ENCODE measurements at regions not wholly inside any gene's neighbourhood (a gene's known extent, or its start where the extent isn't known, plus 50 kb on each side); places are given as distances from the start of the nearest gene placed in this dataset.

GRCh38 chr16:75942936-75943335 lies 216.6 kb upstream of the CPHXL start:
- TF ChIP-seq POLR2A (IDR thresholded peaks at IDR 0.05), result no peak
- no peak for TF ChIP-seq CTCF (IDR thresholded peaks at IDR 0.05)
- no peak for TF ChIP-seq POLR2AphosphoS5 (IDR thresholded peaks at IDR 0.05)
- TF ChIP-seq EP300 (IDR thresholded peaks at IDR 0.05; ENCODE audit: low read depth), result no peak
